Stimulated activated CD8-positive, alpha-beta memory T cell treated with anti-CD3 and anti-CD28 coated beads, Interleukin-15, amount 100 ng/mL, for 24 hours (primary cell): ENCODE measurements at regions not wholly inside any gene's neighbourhood (a gene's known extent, or its start where the extent isn't known, plus 50 kb on each side); places are given as distances from the start of the nearest gene placed in this dataset.
"Not testable (repeated sequence)": the region's sequence is repeated elsewhere in the genome, so short reads cannot be mapped to it uniquely, and the experiment has no call there.

ENCODE experiments used
- DNase-seq: peaks from one replicate; pipeline ENCODE4 v3.0.0-alpha.2; 2020; ENCODE audit warnings: low read depth

GRCh38 chr6:12348530-12349511 lies 58.7 kb downstream of the EDN1 start:
- no peak for DNase-seq

- no peak for DNase-seq
Measured at GRCh38 chr6:12350644-12351170, 60.5 kb downstream of the EDN1 start.

- no peak for DNase-seq
Measured at GRCh38 chr6:12351672-12352071, 61.5 kb downstream of the EDN1 start.

- no peak for DNase-seq
Measured at GRCh38 chr6:12353731-12354130, 63.6 kb downstream of the EDN1 start.

GRCh38 chr6:12354499-12354898 lies 64.3 kb downstream of the EDN1 start:
- no peak for DNase-seq

- DNase-seq: no peak
Measured at GRCh38 chr6:12355354-12355753, 65.2 kb downstream of the EDN1 start.

- no peak for DNase-seq
Measured at GRCh38 chr6:12356431-12356830, 66.3 kb downstream of the EDN1 start.

- DNase-seq: no peak
Measured at GRCh38 chr6:12356983-12357972, 67.1 kb downstream of the EDN1 start.

- no peak for DNase-seq
Measured at GRCh38 chr6:12359036-12359435, 68.9 kb downstream of the EDN1 start.

- no peak for DNase-seq
Measured at GRCh38 chr6:12361042-12361765, 71.0 kb downstream of the EDN1 start.

- DNase-seq: not testable (repeated sequence)
Measured at GRCh38 chr6:12363277-12363650, 73.1 kb downstream of the EDN1 start.

- no peak for DNase-seq
Measured at GRCh38 chr6:12363651-12364381, 73.7 kb downstream of the EDN1 start.

GRCh38 chr6:12364621-12365020 lies 74.5 kb downstream of the EDN1 start:
- no peak for DNase-seq

GRCh38 chr6:12366731-12367130 lies 76.6 kb downstream of the EDN1 start:
- no peak for DNase-seq

GRCh38 chr6:12367412-12367811 lies 77.3 kb downstream of the EDN1 start:
- no peak for DNase-seq

GRCh38 chr6:12369355-12369754 lies 79.2 kb downstream of the EDN1 start:
- DNase-seq: no peak

GRCh38 chr6:12369781-12370262 lies 79.7 kb downstream of the EDN1 start:
- no peak for DNase-seq

- no peak for DNase-seq
Measured at GRCh38 chr6:12371151-12371550, 81.0 kb downstream of the EDN1 start.

GRCh38 chr6:12371641-12372146 lies 81.5 kb downstream of the EDN1 start:
- no peak for DNase-seq

- no peak for DNase-seq
Measured at GRCh38 chr6:12379181-12379580, 89.0 kb downstream of the EDN1 start.

- no peak for DNase-seq
Measured at GRCh38 chr6:12381587-12381986, 91.4 kb downstream of the EDN1 start.
